ENCODE measurements at regions not wholly inside any gene's neighbourhood (a gene's known extent, or its start where the extent isn't known, plus 50 kb on each side); places are given as distances from the start of the nearest gene placed in this dataset.
"Not testable (repeated sequence)": the region's sequence is repeated elsewhere in the genome, so short reads cannot be mapped to it uniquely, and the experiment has no call there.

DNA sequence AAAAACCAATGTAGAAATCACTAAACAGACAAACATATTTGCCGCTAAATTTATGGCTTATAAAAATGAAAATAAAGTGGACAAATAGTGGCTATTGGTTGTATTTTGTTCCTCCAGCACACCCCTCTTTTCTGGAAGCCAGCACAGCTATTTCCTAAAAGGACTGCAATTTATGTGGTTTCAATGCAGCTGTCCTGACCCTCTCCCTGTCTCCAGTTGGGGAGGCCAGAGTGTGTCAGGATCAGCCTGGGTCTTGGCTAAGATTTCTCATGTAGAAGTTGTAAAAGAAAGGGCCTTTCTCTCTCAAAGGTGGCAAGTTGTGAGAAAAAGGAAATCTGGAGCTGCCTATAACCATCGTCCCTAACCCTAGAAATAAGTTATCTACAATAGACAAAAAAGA, 165.6 kb downstream of the ALDH8A1 start:
- no peak for DNase-seq (ENCODE audit: low read depth)

DNA sequence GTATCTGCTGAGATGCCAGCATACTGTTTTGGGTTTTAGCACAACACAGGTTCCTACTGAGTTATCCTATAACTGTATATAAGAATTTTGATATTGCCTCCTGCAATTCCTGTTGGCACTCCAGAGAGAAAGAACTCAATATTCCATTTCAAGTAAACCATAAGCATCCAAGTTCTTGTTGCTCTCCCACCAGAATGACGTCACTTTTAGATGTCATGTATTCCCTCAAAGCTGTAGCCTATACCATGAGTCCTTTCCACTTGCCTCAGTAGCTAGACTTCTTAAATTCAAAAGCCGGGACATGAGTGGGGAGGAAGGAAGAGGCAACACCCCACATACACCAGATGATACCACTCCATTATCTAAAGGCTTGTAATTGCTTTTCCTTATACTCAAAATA, 171.5 kb downstream of the ALDH8A1 start:
- no peak for DNase-seq (ENCODE audit: low read depth)

GRCh38 chr6:134774201-134774638, 175.7 kb downstream of the ALDH8A1 start:
- no peak for DNase-seq (ENCODE audit: low read depth)

- DNase-seq (ENCODE audit: low read depth): no peak
These were observed 177.1 kb downstream of the ALDH8A1 start for GRCh38 chr6:134772671-134773360.

- no peak for DNase-seq (ENCODE audit: low read depth)
These were observed 181.0 kb downstream of the ALDH8A1 start for GRCh38 chr6:134768931-134769330.

DNA sequence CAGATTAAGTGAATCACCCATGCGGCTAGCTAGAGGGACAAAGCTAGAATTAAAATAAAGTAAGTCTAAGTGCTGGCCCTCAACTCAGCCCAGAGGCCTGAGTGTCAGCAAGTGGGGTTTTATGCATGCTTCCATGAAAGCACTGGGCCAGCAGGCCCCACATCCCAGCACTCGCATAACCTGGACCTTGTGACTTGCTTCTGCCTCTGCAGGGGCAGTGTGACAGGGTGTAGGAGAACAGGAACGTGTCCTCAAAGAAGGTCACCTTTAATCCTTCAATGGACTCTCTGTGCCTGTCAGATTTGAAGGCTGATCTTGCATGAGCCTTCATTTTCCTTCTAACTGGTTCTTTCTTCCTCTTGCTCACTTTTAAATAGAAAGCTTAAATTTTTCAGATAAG, 183.4 kb downstream of the ALDH8A1 start:
- DNase-seq (ENCODE audit: low read depth): no peak

GRCh38 chr6:134764741-134765140, 185.2 kb downstream of the ALDH8A1 start:
- no peak for DNase-seq (ENCODE audit: low read depth)

GRCh38 chr6:134763575-134763974, 186.3 kb downstream of the ALDH8A1 start:
- not testable (repeated sequence) for DNase-seq (ENCODE audit: low read depth)

DNA sequence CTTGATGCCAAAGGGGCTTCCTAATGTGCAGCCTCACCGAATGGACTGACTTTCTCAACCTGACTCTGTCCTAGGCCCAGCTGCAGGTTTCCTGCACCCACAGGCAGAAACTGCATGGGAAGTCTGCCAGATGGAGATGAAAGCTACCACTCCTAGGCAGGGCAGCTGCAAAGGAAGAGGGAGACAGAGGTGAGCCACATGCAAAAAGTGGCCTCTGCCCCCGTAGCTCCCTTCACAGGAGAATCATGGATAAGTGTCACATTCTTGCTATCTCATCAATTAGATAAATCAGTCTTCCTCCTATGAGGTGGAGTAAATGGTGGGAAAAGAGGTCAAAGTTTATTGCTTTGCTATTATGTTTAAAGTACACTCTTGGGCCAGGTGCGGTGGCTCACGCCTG, 191.3 kb downstream of the ALDH8A1 start:
- no peak for DNase-seq (ENCODE audit: low read depth)

DNA sequence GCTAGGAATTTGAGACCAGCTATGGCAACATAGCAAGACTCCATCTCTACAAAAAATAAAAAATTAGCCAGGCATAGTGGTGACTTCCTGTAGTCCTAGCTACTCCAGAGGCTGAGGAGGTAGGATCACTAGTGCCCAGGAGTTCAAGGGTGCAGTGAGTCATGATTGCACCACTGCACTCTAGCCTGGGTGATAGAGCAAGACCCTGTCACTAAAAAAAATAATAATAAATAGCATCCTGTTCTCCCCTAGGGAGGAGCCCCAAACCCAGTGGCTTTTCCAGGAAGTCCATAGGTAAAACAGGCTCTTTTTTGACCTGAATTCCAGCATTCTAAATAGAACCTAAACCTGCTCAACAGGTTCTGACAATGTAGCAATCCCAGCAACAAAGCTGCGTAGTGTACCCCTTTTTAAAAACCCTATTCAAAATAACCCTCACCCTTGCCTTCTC, 192.0 kb downstream of the ALDH8A1 start:
- DNase-seq (ENCODE audit: low read depth): no peak

DNA sequence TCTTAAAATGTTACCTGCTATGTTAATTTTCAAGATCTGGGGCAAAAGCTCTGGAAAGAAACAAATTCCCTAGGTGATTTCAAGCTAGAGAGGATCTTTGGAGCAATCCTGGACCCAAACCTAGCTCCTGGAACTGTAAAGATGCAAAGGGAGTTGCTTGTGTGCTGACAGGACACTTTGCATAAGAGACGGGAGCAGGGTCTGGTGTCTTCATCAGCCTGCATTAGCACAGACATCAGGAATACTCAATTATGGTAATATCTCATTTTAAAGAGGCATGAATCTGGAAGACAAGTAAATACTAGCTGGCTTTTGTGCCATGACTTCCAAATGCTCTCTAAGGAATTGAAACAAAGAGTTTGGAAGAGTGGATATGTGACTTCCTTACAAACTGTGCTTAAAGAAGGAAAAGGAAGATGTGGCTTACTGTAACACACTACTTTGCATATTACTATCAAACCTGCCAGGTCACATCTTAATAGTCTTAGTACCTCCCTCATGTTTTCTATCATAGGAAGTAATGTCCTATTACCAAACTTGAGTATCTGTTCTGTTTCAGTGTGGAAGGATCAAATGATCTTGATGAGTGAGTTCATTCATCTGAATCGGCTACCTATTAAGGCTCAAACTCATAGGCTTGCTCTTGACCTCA, 193.4 kb downstream of the ALDH8A1 start:
- DNase-seq (ENCODE audit: low read depth): no peak

DNA sequence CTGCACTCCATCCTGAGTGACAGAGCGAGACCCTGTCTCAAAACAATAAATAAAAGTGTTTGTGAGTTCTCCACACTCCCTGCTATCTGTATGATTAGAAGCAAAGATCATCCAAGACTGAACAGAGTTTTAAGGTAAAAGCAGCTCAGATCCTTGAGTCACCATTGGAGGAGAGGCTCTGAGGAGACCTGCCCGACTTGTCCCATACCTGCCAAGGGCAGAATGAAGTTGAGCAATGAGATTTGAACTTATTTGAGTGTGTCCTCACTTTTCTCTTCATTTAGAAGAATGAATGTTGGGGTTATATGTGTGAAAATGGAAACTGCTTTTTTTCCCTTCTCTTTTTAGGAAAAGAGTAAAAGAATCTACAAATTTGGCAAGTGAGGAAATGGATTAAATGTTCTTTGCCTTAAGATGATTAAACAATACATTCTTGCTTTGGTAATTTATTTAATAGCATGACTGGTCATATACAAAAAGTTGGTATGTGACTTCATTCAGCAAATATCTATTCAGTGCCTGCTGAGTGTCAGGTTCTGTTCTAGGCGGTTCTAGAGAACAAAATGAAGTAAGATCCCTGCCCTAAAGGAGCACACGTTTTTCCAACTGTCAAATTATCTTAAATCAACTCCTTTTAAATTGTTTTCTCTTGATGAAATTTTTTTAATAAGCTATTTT, 195.7 kb downstream of the ALDH8A1 start:
- no peak for DNase-seq (ENCODE audit: low read depth)

- DNase-seq (ENCODE audit: low read depth): no peak
These were observed 196.9 kb downstream of the ALDH8A1 start for GRCh38 chr6:134753001-134753400.

DNA sequence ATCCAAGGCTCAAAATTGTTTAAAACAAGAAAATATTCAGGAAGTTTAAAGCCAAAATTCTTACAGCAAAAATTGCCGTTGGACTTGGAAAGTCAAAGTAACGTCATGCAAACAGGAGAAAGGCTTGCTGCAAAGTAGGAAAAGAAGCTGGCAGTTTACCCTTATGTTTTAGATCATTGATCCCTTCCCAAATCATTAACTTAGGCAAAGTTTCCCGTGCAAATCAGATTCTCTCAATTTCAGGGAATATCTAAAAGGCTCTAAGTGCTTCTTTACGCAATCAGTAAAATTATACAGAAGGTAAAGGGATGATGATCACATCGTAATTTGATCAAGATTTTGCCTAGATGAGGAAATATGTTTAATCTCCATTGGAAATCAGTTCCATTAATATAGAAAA, 197.5 kb downstream of the ALDH8A1 start:
- no peak for DNase-seq (ENCODE audit: low read depth)

DNA sequence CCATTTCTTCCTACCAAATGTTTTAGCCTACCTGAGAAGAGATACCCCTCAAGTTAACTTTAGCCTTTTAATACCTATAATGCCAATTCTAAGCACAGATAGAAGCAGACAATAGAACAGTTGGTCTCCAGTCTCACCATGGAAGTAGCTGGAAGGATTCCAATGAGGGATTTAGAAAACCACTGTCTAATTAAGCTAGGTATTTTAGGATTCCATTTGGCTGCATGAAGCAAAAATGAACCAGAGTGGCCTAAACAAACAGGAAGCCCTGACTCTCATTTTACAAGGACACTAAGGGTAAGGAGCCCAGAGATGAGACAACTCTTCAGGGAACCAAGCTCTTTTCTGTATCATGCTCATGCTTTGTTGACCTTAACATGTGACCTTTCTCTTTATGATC, 199.2 kb downstream of the ALDH8A1 start:
- no peak for DNase-seq (ENCODE audit: low read depth)

DNA sequence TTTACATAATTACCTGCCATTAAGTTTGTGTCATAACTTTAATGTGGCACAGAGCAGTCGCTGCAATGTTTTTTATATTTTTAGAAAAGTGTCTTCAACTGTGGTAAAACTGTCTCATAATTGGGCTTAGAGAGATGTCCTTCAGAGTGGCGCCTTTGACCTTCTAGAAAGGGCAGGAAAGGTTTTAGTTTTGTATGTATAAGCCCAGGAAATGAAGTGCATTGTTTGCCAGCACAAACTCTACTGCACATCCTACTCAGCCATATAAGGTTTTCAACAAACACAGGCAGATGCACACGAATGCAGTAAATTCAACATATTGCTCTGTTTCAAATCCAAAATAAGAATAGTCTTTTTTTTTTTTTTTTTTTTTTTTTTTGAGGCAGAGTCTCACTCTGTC, 201.4 kb downstream of the ALDH8A1 start:
- no peak for DNase-seq (ENCODE audit: low read depth)

DNA sequence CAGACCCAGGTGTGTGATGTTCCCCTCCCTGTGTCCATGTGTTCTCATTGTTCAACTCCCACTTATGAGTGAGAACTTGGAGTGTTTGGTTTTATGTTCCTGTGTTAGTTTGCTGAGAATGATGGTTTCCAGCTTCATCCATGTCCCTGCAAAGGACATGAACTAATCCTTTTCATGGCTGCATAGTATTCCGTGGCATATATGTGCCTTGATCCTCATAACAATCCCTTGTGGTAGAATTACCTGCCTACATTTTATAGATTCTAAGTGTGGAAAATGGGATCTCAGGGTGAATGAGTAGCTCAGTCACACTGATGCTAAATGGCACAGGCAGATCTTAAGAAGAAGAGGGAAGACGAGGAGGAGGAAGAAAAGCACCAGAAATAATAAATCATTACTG, 202.7 kb downstream of the ALDH8A1 start:
- not testable (repeated sequence) for DNase-seq (ENCODE audit: low read depth)

GRCh38 chr6:134746140-134746539, 203.8 kb downstream of the ALDH8A1 start:
- no peak for DNase-seq (ENCODE audit: low read depth)

DNA sequence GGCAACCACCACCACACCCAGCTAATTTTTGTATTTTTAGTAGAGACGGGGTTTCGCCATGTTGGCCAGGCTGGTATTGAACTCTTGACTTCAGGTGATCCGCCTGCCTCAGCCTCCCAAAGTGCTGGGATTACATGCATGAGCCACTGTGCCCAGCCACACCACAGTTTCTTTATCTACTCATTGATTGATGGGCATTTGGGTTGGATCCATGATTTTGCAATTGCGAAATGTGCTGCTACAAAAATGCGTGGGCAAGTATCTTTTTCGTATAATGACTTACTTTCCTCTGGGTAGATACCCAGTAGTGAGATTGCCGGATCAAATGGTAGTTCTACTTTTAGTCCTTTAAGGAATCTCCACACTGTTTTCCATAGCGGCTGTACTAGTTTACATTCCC, 204.7 kb downstream of the ALDH8A1 start:
- not testable (repeated sequence) for DNase-seq (ENCODE audit: low read depth)

GRCh38 chr6:134744301-134744700, 205.6 kb downstream of the ALDH8A1 start:
- no peak for DNase-seq (ENCODE audit: low read depth)

DNA sequence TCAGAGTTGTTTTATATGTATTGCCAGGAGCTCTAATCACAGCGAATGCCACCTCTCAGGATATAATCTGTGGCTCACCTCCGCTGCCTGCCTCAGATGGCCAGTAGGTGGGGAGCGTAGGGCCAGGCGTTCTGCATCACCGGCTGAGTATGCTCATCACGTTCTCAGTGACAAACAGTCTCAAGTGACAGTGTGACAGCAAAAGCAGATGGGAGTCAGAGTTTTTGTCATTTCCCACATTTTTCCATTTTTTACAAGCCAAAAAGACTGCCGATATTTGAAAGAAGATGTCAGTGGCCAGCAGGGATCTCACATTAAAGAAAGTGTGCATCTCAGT, 208.7 kb downstream of the ALDH8A1 start:
- no peak for DNase-seq (ENCODE audit: low read depth)

GRCh38 chr6:134740473-134741199, 209.3 kb downstream of the ALDH8A1 start:
- DNase-seq (ENCODE audit: low read depth): no peak

DNA sequence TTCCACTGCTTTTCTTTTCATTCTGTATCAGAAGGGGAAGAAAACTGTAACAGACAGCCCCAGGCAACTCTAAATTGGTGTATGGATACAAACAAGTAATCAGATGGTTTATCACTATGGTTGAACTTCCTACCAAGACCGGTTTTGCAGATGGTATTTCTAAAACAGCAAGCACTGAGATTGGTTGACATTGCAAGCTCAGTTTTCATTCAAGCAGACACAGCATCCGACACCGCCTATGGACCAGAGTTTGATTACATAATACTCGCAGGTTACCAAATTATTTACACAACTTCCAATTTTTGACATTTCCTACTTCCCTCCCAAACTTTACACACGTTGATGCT, 209.9 kb downstream of the ALDH8A1 start:
- DNase-seq (ENCODE audit: low read depth): no peak

All from CMK (cell line).